A549 (cell line): ENCODE measurements at regions not wholly inside any gene's neighbourhood (a gene's known extent, or its start where the extent isn't known, plus 50 kb on each side); places are given as distances from the start of the nearest gene placed in this dataset.

Experiments used
- ATAC-seq, 2 experiments: fragments of 200-7000 bp in 1 of 2; fragments of >200 bp in 1 of 2; cut with Nextera tagmentation in 1 of 2; cut with Tn5 transposase in 1 of 2; 3 replicates each; pipeline versions ENCODE4 v1.8.0 to v1.9.1; 2018 to 2020; ENCODE audit warnings: mild to moderate bottlenecking in 1 of 2, moderate library complexity in 1 of 2
- CTCF ChIA-PET: fragments of 300-600 bp; sonication (Branson Sonifier 250); formaldehyde crosslinking; extraction: SDS; loops from one replicate; lab custom pipeline; 2021; ENCODE audit warnings: antibody characterized with exemption, inconsistent platforms; lab: Yijun Ruan, JAX
- POLR2A ChIA-PET: fragments of 350-600 bp; formaldehyde crosslinking; extraction: SDS; loops from one replicate; lab custom pipeline; 2021; ENCODE audit warnings: antibody characterized with exemption, inconsistent platforms; lab: Yijun Ruan, JAX
- DNase-seq, 2 experiments: peaks; one replicate each; pipeline versions ENCODE4 v3.0.0 to v3.0.0-alpha.2; 2011 to 2016; ENCODE audit warnings: low read depth in 1 of 2, low spot score in 1 of 2
- FAIRE-seq: peaks from 2 replicates; lab custom pipeline; 2011; peaks lifted over from hg19 to GRCh38; lab: Jason Lieb, UNC
- H3K27ac ChIP-seq, 2 experiments: fragments of >200 bp; sonication (Bioruptor Twin); formaldehyde crosslinking; 3 replicates each; pipeline ENCODE4 v1.5.1; 2016 to 2017
- H3K4me1 ChIP-seq: fragments of >200 bp; sonication (Bioruptor Twin); formaldehyde crosslinking; 3 replicates; pipeline ENCODE4 v1.6.1; 2016
- H3K4me2 ChIP-seq: fragments of >200 bp; sonication (Bioruptor Twin); formaldehyde crosslinking; 3 replicates; pipeline ENCODE4 v1.6.1; 2016
- H3K4me3 ChIP-seq: fragments of >200 bp; sonication (Bioruptor Twin); formaldehyde crosslinking; 3 replicates; pipeline ENCODE4 v1.5.1; 2016
- H3K9me3 ChIP-seq: fragments of >200 bp; sonication (Bioruptor Twin); formaldehyde crosslinking; 3 replicates; pipeline ENCODE4 v1.6.1; 2016
- E2F6 ChIP-seq: IDR thresholded peaks from 2 replicates; pipeline ENCODE4 v1.6.1; 2012; ENCODE audit warnings: low read depth, borderline replicate concordance
- ELK1 ChIP-seq: fragments of 150-350 bp; IDR thresholded peaks from 2 replicates; pipeline ENCODE4 v1.6.1; 2014; ENCODE audit warnings: low read depth, mild to moderate bottlenecking, low read length
- EP300 ChIP-seq, 2 experiments: fragments of >200 bp; sonication (Bioruptor Twin); formaldehyde crosslinking; IDR thresholded peaks; 2 replicates in 1 of 2; 3 replicates in 1 of 2; pipeline ENCODE4 v1.6.1; 2016 to 2017
- FOSB ChIP-seq: fragments of 250-450 bp; sonication (Bioruptor Pico); IDR thresholded peaks from 2 replicates; pipeline ENCODE4 v1.5.0; 2020; ENCODE audit warnings: mild to moderate bottlenecking, moderate library complexity
- HDAC2 ChIP-seq: fragments of 200-600 bp; sonication (generic); IDR thresholded peaks from 2 replicates; pipeline ENCODE4 v1.6.1; 2016
- HES2 ChIP-seq: fragments of >200 bp; sonication (Bioruptor Twin); formaldehyde crosslinking; IDR thresholded peaks from 2 replicates; pipeline ENCODE4 v1.6.1; 2016
- HEYL ChIP-seq: fragments of 250-450 bp; sonication (Bioruptor Pico); IDR thresholded peaks from 2 replicates; pipeline ENCODE4 v1.8.0; 2021; ENCODE audit warnings: mild to moderate bottlenecking, moderate library complexity
- HMGXB4 ChIP-seq: fragments of 250-450 bp; sonication (Bioruptor Pico); IDR thresholded peaks from 2 replicates; pipeline ENCODE4 v1.5.0; 2021; ENCODE audit warnings: mild to moderate bottlenecking, moderate library complexity, borderline replicate concordance
- MYC ChIP-seq: IDR thresholded peaks from 2 replicates; pipeline ENCODE4 v1.6.1; 2012; ENCODE audit warnings: mild to moderate bottlenecking, inconsistent platforms, low read length, improper control_type of control experiment, borderline replicate concordance
- NFE2L2 ChIP-seq: fragments of 150-350 bp; conservative IDR thresholded peaks from 2 replicates; pipeline ENCODE4 v1.6.1; 2014; ENCODE audit warnings: low read length
- PHF8 ChIP-seq: fragments of 200-600 bp; sonication (generic); IDR thresholded peaks from 2 replicates; pipeline ENCODE4 v1.6.1; 2016; ENCODE audit warnings: low read depth, mild to moderate bottlenecking, antibody characterized with exemption, moderate library complexity, borderline replicate concordance
- POLR2A ChIP-seq: IDR thresholded peaks from 2 replicates; pipeline ENCODE4 v1.6.1; 2012; ENCODE audit warnings: mild to moderate bottlenecking, low read length
- RCOR1 ChIP-seq: fragments of 150-350 bp; IDR thresholded peaks from 2 replicates; pipeline ENCODE4 v1.6.1; 2014; ENCODE audit warnings: antibody characterized with exemption, low read length, low read depth
- TFCP2L1 ChIP-seq: fragments of 250-450 bp; sonication (Bioruptor Pico); IDR thresholded peaks from 2 replicates; pipeline ENCODE4 v1.5.0; 2021; ENCODE audit warnings: mild to moderate bottlenecking
- USF2 ChIP-seq: fragments of 450-650 bp; IDR thresholded peaks from 2 replicates; pipeline ENCODE4 v1.6.1; 2014; ENCODE audit warnings: antibody characterized with exemption
- ZFP36 ChIP-seq: fragments of 450-650 bp; IDR thresholded peaks from 2 replicates; pipeline ENCODE4 v1.6.1; 2014; ENCODE audit warnings: borderline replicate concordance; ENCODE audit not compliant: partially characterized antibody
- WGBS: methylation state at CpG from one replicate; pipeline ENCODE4 v1.1.6; 2017; ENCODE audit errors: missing lambda C conversion rate; 5-methylcytosine and 5-hydroxymethylcytosine counted together
- TF ChIP-seq, protein P1 (sequence below): fragments of >200 bp; sonication (Bioruptor Twin); formaldehyde crosslinking; IDR thresholded peaks from 3 replicates; pipeline ENCODE4 v1.6.1; 2016
- TF ChIP-seq, protein P2 (sequence below): fragments of 250-450 bp; sonication (Bioruptor Pico); IDR thresholded peaks from 2 replicates; pipeline ENCODE4 v1.5.0; 2020; ENCODE audit warnings: low read depth, mild to moderate bottlenecking, moderate library complexity

DNA sequence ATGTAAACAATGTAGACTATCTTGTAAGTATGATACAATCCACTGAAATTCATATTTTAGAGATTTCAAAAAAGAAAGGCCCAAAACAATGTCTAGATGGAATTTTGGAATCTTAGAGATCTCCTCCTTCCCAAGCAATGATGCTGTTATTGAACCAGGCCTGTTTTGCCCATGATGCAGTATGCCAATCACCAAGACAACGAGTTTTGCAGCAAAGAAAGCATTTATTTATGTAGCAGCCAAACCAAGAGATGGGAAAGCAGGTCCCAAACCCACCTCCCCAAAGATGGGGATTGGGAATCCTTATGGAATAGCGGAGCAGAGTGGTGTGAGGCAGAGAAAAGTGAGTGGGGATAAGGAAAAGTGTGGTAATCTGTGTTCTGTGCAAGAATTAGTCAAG lies 197.8 kb upstream of the NT5E start (continued):
- TF ChIP-seq, protein P1, sequence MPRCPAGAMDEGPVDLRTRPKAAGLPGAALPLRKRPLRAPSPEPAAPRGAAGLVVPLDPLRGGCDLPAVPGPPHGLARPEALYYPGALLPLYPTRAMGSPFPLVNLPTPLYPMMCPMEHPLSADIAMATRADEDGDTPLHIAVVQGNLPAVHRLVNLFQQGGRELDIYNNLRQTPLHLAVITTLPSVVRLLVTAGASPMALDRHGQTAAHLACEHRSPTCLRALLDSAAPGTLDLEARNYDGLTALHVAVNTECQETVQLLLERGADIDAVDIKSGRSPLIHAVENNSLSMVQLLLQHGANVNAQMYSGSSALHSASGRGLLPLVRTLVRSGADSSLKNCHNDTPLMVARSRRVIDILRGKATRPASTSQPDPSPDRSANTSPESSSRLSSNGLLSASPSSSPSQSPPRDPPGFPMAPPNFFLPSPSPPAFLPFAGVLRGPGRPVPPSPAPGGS: no peak
- no peak for TF ChIP-seq PHF8
- no peak for TF ChIP-seq ELK1

GRCh38 chr6:85251300-85251699 lies 198.6 kb upstream of the NT5E start:
- no peak for ATAC-seq
- ChIA-PET CTCF (no interaction called here), POLR2A (no interaction called here)
- Histone ChIP-seq H3K4me3 (no peak overlapping the region), H3K27ac (no peak overlapping the region), H3K9me3 (no peaks in the 10 kb centered on the region), H3K4me2 (no peak overlapping the region), H3K4me1 (no peaks in the 10 kb centered on the region)
- WGBS: 11% methylated on average over 1 of the region's 1 CpG
- no peak for TF ChIP-seq MYC
- TF ChIP-seq EP300 (IDR thresholded peaks at IDR 0.05): no peak
- no peak for TF ChIP-seq TFCP2L1 (CRISPR knock-in tag)
- TF ChIP-seq USF2: no peak
- no peak for TF ChIP-seq RCOR1
- TF ChIP-seq NFE2L2: no peak
- TF ChIP-seq E2F6: no peak
- FAIRE-seq: no peak
- DNase-seq: no peak

DNA sequence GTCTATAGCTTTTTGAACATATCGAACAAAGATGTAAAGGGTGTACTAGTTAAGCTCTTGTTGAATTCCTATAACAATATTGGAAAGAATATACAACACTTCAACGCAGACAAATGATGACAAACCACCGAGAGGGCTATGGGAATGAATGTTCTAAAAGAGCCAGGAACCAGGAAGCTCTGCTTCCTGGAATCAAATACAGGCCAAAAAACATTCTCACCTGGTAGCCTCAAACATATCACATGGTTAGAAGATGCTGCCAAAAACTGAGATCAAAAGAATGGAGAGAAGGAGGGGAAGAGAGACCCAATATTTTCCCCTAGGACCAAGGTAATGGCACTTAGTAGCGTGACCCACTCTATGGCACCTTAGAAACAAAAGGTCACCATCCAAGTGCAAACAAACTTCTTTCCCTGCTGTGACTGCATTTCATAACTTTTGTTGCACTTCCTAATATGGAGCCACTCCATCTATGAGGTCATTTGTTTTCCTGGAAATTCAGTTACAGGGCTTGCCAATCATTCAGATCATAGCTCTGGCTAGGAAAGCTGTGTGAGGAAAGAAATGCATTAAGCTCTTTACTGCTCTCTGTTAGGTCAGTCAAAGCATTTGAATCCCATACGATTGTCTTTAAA lies 199.2 kb upstream of the NT5E start:
- no peak for ATAC-seq
- Histone ChIP-seq H3K27ac (no peak overlapping the region), H3K4me2 (no peak overlapping the region), H3K4me1 (no peaks in the 10 kb centered on the region), H3K4me3 (no peak overlapping the region), H3K9me3 (no peaks in the 10 kb centered on the region)
- ChIA-PET POLR2A (no interaction called here), CTCF (no interaction called here)
- no peak for DNase-seq
- TF ChIP-seq POLR2A: no peak
- WGBS: 32% methylated on average over 5 of the region's 5 CpGs
- FAIRE-seq: no peak

- no peak overlapping the region for H3K4me2 ChIP-seq
- CTCF ChIA-PET: no interaction called here
- no peak overlapping the region for H3K4me3 ChIP-seq
- WGBS: 34% methylated on average over 3 of the region's 3 CpGs
- H3K9me3 ChIP-seq: no peaks in the 10 kb centered on the region
- DNase-seq (no peak), ATAC-seq (no peak), FAIRE-seq (no peak)
- no peak overlapping the region for H3K27ac ChIP-seq
- TF ChIP-seq HES2: no peak
- TF ChIP-seq HEYL (CRISPR knock-in tag): no peak
- no peak for TF ChIP-seq HDAC2
- TF ChIP-seq FOSB: no peak
- TF ChIP-seq, protein P2, sequence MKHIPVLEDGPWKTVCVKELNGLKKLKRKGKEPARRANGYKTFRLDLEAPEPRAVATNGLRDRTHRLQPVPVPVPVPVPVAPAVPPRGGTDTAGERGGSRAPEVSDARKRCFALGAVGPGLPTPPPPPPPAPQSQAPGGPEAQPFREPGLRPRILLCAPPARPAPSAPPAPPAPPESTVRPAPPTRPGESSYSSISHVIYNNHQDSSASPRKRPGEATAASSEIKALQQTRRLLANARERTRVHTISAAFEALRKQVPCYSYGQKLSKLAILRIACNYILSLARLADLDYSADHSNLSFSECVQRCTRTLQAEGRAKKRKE (CRISPR knock-in tag): no peak
- TF ChIP-seq ZFP36: no peak
- TF ChIP-seq USF2: no peak
- TF ChIP-seq HMGXB4 (CRISPR knock-in tag): no peak
- no peaks in the 10 kb centered on the region for H3K4me1 ChIP-seq
- POLR2A ChIA-PET: no interaction called here
These were observed 204.9 kb upstream of the NT5E start for GRCh38 chr6:85245004-85245403.
